Activated CD4-positive, alpha-beta T cell treated with anti-CD3 and anti-CD28 coated beads for 36 hours (primary cell): ENCODE measurements at regions not wholly inside any gene's neighbourhood (a gene's known extent, or its start where the extent isn't known, plus 50 kb on each side); places are given as distances from the start of the nearest gene placed in this dataset.

Experiments used
- ATAC-seq: fragments of 200-7000 bp; cut with Tn5 transposase; one replicate; pipeline ENCODE4 v1.10.0; 2021; ENCODE audit warnings: mild to moderate bottlenecking, moderate library complexity
- CTCF ChIA-PET: fragments of 350-600 bp; sonication (Branson Sonifier 250); formaldehyde crosslinking; loops from one replicate; lab custom pipeline; 2021; ENCODE audit warnings: antibody characterized with exemption; lab: Charles Lee
- POLR2A ChIA-PET: fragments of 350-600 bp; sonication (Branson Sonifier 250); formaldehyde crosslinking; loops from one replicate; lab custom pipeline; 2021; ENCODE audit warnings: antibody characterized with exemption, inconsistent platforms; lab: Charles Lee
- DNase-seq: peaks from one replicate; pipeline ENCODE4 v3.0.0-alpha.2; 2020
- H3K27ac Mint-ChIP-seq: one replicate; pipeline ENCODE4 v1.8.0; 2021; ENCODE audit warnings: mixed read lengths
- H3K27me3 Mint-ChIP-seq: one replicate; pipeline ENCODE4 v1.8.0; 2021; ENCODE audit warnings: mixed read lengths
- H3K36me3 Mint-ChIP-seq: one replicate; pipeline ENCODE4 v1.8.0; 2021; ENCODE audit warnings: low read depth, mixed read lengths
- H3K4me1 Mint-ChIP-seq: one replicate; pipeline ENCODE4 v1.8.0; 2021; ENCODE audit warnings: mixed read lengths
- H3K4me3 Mint-ChIP-seq: one replicate; pipeline ENCODE4 v1.8.0; 2021; ENCODE audit warnings: mild to moderate bottlenecking, moderate library complexity, mixed read lengths
- H3K9me3 Mint-ChIP-seq: one replicate; pipeline ENCODE4 v1.8.0; 2021; ENCODE audit warnings: low read depth, mixed read lengths
- intact Hi-C, 2 experiments: fragments of 100-400 bp; cut with DNase I in 1 of 2; cut with micrococcal nuclease in 1 of 2; formaldehyde crosslinking; loops; one replicate each; pipeline versions ENCODE4 v1.14.2 to v1.15.1; 2022 to 2024; cut with DNase I, micrococcal nuclease

GRCh38 chr9:95588724-95589588, 72.2 kb upstream of the PTCH1 start:
- ChIA-PET POLR2A (no interaction called here), CTCF (interaction anchor here (0.7 to 0.8 kb wide), 2 partner anchors 11 to 271 kb away, joined by 3 read pairs; no protein-coding TSS in a partner anchor)
- no peak overlapping the region for H3K4me3 Mint-ChIP-seq
- H3K27me3 Mint-ChIP-seq, result peaks cover 4% of the 10 kb centered on the region
- no peaks in the 10 kb centered on the region for H3K4me1 Mint-ChIP-seq
- no peak overlapping the region for H3K27ac Mint-ChIP-seq
- no peaks in the 10 kb centered on the region for H3K9me3 Mint-ChIP-seq
- ATAC-seq, result no peak
- DNase-seq, result no peak
- intact Hi-C loops, result no loop called here
- no peaks in the 10 kb centered on the region for H3K36me3 Mint-ChIP-seq

DNA sequence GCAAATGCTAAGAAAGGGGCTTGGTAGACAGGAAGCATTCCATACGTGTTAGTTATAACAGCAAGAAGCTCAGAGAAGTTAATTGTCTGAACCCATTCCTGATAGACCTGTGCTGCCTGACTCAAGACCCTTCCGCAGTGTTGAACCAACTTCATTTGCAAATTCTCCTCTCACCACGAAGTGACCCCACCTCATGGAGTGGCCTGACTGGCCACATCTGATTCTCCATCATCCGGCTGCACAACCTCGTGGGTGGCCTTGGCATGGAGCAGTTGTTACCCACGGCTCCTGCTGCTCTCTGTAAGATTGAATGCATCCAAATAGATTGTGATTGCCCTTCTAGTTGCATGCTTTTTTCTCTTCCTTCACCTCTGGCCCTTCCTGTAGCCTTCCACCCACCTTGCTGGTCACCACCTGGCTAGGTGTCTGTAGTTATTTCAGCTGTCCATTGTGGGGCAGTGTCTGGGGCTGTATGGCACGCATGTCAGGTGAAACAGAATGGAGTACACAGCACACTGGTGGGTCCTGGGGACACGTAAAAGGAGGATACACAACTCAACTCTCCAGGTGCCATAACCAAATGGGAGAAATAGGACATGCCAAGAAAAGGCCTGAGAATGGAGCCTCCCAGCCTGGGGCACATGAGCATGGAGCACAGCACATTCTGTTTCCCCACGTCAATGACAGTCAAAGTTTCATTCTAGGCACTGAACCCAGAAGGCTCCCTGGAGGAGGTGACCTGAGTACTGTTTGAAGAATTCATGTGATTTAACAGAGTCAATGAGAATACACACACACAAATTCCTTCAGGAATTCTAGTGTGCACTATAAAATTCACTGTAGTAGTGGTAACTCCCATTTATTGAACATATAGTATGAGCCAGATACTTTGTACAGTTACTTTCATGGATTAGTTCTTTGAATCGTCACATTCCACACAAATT, 70.5 kb upstream of the PTCH1 start:
- Mint-ChIP-seq H3K4me3 (no peak overlapping the region), H3K9me3 (no peaks in the 10 kb centered on the region), H3K27me3 (peaks cover 4% of the 10 kb centered on the region), H3K4me1 (no peaks in the 10 kb centered on the region), H3K27ac (no peak overlapping the region), H3K36me3 (no peaks in the 10 kb centered on the region)
- intact Hi-C loops, result no loop called here
- ATAC-seq, result no peak
- POLR2A ChIA-PET, result no interaction called here
- DNase-seq, result no peak
- CTCF ChIA-PET, result interaction anchor here (0.6 kb wide), 1 partner anchor 225 kb away, joined by 3 read pairs; no protein-coding TSS in a partner anchor

DNA sequence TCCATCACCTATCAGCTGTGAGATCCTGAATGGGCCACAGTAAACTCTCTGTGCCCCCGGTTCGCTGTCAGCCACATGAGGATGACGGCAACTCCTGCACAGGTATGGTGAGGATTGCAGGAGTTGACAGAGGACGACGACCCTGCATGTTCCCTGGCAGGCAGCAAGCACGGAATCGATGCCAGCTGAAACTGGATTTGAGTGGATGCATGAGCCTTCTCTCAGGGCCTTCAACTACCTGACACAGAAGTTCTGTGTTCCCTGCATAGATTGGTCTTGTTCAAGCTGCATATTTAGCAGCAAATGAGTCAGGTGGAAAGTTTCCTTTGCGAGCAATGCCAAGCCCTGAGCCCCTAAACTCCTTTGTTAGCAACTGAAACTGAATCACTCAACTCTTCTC, 69.6 kb upstream of the PTCH1 start:
- H3K27me3 Mint-ChIP-seq, result peaks cover 7% of the 10 kb centered on the region
- CTCF ChIA-PET, result interaction anchor here (0.6 kb wide), 1 partner anchor 224 kb away, joined by 3 read pairs; no protein-coding TSS in a partner anchor

GRCh38 chr9:95585824-95586223, 69.1 kb upstream of the PTCH1 start:
- ATAC-seq, result no peak
- H3K9me3 Mint-ChIP-seq, result no peaks in the 10 kb centered on the region
- H3K4me3 Mint-ChIP-seq, result no peak overlapping the region
- no peaks in the 10 kb centered on the region for H3K4me1 Mint-ChIP-seq
- CTCF ChIA-PET, result no interaction called here
- intact Hi-C loops, result no loop called here
- H3K27me3 Mint-ChIP-seq, result peaks cover 7% of the 10 kb centered on the region
- no peak for DNase-seq
- no peaks in the 10 kb centered on the region for H3K36me3 Mint-ChIP-seq
- POLR2A ChIA-PET, result no interaction called here
- H3K27ac Mint-ChIP-seq, result no peak overlapping the region

More for the DNA sequence above, 69.6 kb upstream of the PTCH1 start:
- no peak overlapping the region for H3K4me3 Mint-ChIP-seq
- intact Hi-C loops, result no loop called here
- DNase-seq (no peak), ATAC-seq (peak; percentile 42)
- no peaks in the 10 kb centered on the region for H3K4me1 Mint-ChIP-seq
- no peaks in the 10 kb centered on the region for H3K9me3 Mint-ChIP-seq
- POLR2A ChIA-PET, result no interaction called here
- no peaks in the 10 kb centered on the region for H3K36me3 Mint-ChIP-seq
- H3K27ac Mint-ChIP-seq, result no peak overlapping the region

- POLR2A ChIA-PET, result no interaction called here
- Mint-ChIP-seq H3K27me3 (peaks cover 2% of the 10 kb centered on the region), H3K27ac (no peak overlapping the region), H3K4me3 (no peak overlapping the region), H3K4me1 (no peaks in the 10 kb centered on the region), H3K9me3 (no peaks in the 10 kb centered on the region), H3K36me3 (no peaks in the 10 kb centered on the region)
- ATAC-seq (no peak), DNase-seq (no peak)
- intact Hi-C loops, result no loop called here
- CTCF ChIA-PET, result no interaction called here
These were observed 67.4 kb upstream of the PTCH1 start for GRCh38 chr9:95584176-95584575.

- CTCF ChIA-PET, result no interaction called here
- no peak for ATAC-seq
- no peak for DNase-seq
These were observed 65.1 kb upstream of the PTCH1 start for GRCh38 chr9:95581900-95582299.

DNA sequence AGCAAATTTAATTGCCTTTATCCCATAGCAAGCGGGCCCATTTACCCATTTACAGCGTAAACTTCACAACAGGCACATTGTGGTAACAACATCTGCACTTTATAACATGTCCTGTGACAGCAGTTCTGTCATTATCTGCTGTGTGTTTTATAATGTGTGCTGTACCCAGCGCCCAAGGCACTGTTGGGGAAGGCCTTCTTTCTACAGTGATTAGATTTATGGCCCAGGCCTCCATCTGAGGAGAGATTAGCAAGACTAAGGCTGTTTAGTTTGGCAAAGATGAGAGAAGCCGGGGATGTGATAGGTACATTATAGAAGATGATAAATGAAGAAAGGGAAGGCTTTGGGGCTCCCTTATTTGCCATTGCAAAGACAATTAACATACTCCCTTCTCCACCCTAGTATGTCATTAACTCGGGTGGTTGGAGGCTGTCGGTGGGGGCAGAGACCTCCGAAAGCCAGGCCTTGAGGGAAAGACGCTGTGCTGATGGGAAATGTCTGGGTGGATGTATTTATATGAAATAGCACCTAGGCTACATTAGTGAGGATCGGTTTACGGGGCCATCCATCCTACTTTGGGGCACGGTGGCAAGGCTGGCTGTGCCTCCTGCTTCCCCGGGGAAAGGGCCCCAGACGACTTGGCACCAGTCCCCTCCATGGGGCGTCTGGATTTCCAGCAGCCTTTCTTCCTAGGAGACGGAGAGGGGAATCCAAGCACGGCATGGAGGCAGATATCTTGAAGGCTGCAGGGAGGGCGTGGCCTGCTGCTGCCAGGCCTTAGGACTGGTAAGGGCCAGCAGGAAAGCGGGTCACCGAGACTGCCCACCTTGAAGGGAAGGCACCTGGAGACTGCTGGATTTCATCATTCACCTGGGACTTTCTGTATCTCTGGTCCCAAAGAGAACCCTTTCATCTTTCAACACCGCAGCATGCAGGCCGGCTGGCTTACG, 64.3 kb upstream of the PTCH1 start:
- Mint-ChIP-seq H3K27me3 (peaks cover 2% of the 10 kb centered on the region), H3K27ac (no peak overlapping the region), H3K4me3 (no peak overlapping the region), H3K4me1 (no peaks in the 10 kb centered on the region), H3K9me3 (no peaks in the 10 kb centered on the region), H3K36me3 (no peaks in the 10 kb centered on the region)
- DNase-seq (no peak), ATAC-seq (no peak)
- intact Hi-C loops, result no loop called here
- POLR2A ChIA-PET, result no interaction called here
- CTCF ChIA-PET, result no interaction called here

More at GRCh38 chr9:95581900-95582299, 65.1 kb upstream of the PTCH1 start:
- H3K4me1 Mint-ChIP-seq, result no peaks in the 10 kb centered on the region
- no peaks in the 10 kb centered on the region for H3K36me3 Mint-ChIP-seq
- H3K27ac Mint-ChIP-seq, result no peak overlapping the region
- POLR2A ChIA-PET, result no interaction called here
- intact Hi-C loops, result no loop called here
- H3K9me3 Mint-ChIP-seq, result no peaks in the 10 kb centered on the region
- H3K27me3 Mint-ChIP-seq, result peaks cover 2% of the 10 kb centered on the region
- no peak overlapping the region for H3K4me3 Mint-ChIP-seq

DNA sequence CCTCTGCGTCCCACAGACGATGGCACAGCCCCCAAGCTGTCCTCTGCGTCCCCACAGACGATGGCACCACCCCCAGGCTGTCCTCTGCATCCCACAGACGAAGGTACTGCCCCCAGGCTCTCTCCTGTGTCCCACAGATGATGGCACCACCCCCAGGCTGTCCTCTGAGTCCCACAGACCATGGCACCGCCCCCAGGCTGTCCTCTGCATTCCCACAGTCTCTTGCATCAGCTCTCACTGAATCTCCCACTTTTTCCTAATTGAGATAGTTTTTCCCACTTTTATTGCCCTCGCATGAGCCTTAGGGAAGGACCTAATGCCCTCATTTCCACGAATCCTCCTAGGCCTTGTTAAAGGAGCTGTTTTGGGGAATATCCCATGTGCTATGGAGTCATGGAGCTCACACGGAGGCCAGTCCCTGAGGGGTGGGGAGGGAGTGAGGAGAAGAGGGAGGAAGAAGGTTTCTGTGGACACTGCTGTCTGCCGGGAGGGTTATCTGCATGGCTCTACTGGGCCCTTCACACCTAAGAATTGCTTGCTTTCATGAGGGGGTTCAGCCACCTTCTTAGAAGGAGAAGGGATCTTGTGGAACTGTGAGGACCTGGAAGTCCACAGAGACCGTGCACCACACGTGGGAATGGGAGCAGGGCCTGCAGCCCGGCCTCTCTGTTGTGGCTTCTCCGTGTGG, 58.2 kb upstream of the PTCH1 start:
- no peak for DNase-seq
- Mint-ChIP-seq H3K36me3 (no peaks in the 10 kb centered on the region), H3K27me3 (peaks cover 16% of the 10 kb centered on the region), H3K4me1 (peaks cover 9% of the 10 kb centered on the region), H3K27ac (no peak overlapping the region), H3K4me3 (no peak overlapping the region), H3K9me3 (no peaks in the 10 kb centered on the region)
- ChIA-PET CTCF (interaction anchor here (1.3 kb wide), 1 partner anchor 34 kb away, joined by 3 read pairs; no protein-coding TSS in a partner anchor), POLR2A (no interaction called here)
- intact Hi-C loops, result no loop called here
- no peak for ATAC-seq

- DNase-seq, result peak; percentile 47
- peaks cover 22% of the 10 kb centered on the region for H3K27me3 Mint-ChIP-seq
- CTCF ChIA-PET, result interaction anchor here (0.6 kb wide), 1 partner anchor 236 kb away, joined by 3 read pairs; no protein-coding TSS in a partner anchor
These were observed 57.4 kb upstream of the PTCH1 start for GRCh38 chr9:95574176-95574575.

GRCh38 chr9:95573463-95573862, 56.7 kb upstream of the PTCH1 start:
- Mint-ChIP-seq H3K27ac (no peak overlapping the region), H3K27me3 (peaks cover 27% of the 10 kb centered on the region), H3K36me3 (no peaks in the 10 kb centered on the region), H3K4me3 (no peak overlapping the region), H3K9me3 (no peaks in the 10 kb centered on the region), H3K4me1 (peaks cover 12% of the 10 kb centered on the region)
- POLR2A ChIA-PET, result no interaction called here
- intact Hi-C loops, result no loop called here
- ATAC-seq (no peak), DNase-seq (no peak)
- CTCF ChIA-PET, result interaction anchor here (0.6 to 1.0 kb wide), 3 partner anchors 15 to 511 kb away, joined by 3 to 4 read pairs (median 4); no protein-coding TSS in a partner anchor

More at GRCh38 chr9:95574176-95574575, 57.4 kb upstream of the PTCH1 start:
- POLR2A ChIA-PET, result no interaction called here
- intact Hi-C loops, result no loop called here
- ATAC-seq, result no peak
- H3K9me3 Mint-ChIP-seq, result no peaks in the 10 kb centered on the region
- H3K4me1 Mint-ChIP-seq, result peaks cover 12% of the 10 kb centered on the region
- no peaks in the 10 kb centered on the region for H3K36me3 Mint-ChIP-seq
- H3K27ac Mint-ChIP-seq, result no peak overlapping the region
- H3K4me3 Mint-ChIP-seq, result no peak overlapping the region
